Neural progenitor cell (in vitro differentiated cells): ENCODE measurements at regions not wholly inside any gene's neighbourhood (a gene's known extent, or its start where the extent isn't known, plus 50 kb on each side); places are given as distances from the start of the nearest gene placed in this dataset.

Source experiments
- DNase-seq: peaks from one replicate; pipeline ENCODE4 v3.0.0-alpha.2; 2016; ENCODE audit warnings: low spot score
- H2AFZ ChIP-seq: fragments of 200-600 bp; sonication (generic); replicated peaks from 2 replicates; pipeline ENCODE4 v1.6.1; 2016; ENCODE audit warnings: antibody characterized with exemption
- H3F3A ChIP-seq: fragments of 200-600 bp; sonication (generic); 2 replicates; pipeline ENCODE4 v1.6.1; 2016; ENCODE audit warnings: antibody characterized with exemption, low read depth
- H3K27ac ChIP-seq: fragments of 200-600 bp; sonication (generic); 2 replicates; pipeline ENCODE4 v1.5.1; 2016; ENCODE audit warnings: mild to moderate bottlenecking
- H3K27me3 ChIP-seq: fragments of 200-600 bp; sonication (generic); 2 replicates; pipeline ENCODE4 v1.6.1; 2016; ENCODE audit warnings: mild to moderate bottlenecking, moderate library complexity
- H3K36me3 ChIP-seq: fragments of 200-600 bp; sonication (generic); 2 replicates; pipeline ENCODE4 v1.5.1; 2016
- H3K4me1 ChIP-seq: fragments of 200-600 bp; sonication (generic); 2 replicates; pipeline ENCODE4 v1.6.1; 2016; ENCODE audit warnings: mixed run types
- H3K4me2 ChIP-seq: fragments of 200-600 bp; sonication (generic); 2 replicates; pipeline ENCODE4 v1.6.1; 2016
- H3K4me3 ChIP-seq: fragments of 200-600 bp; sonication (generic); 2 replicates; pipeline ENCODE4 v1.5.1; 2016
- H3K79me2 ChIP-seq: fragments of 200-600 bp; sonication (generic); 2 replicates; pipeline ENCODE4 v1.6.1; 2016; ENCODE audit warnings: low read depth
- H3K9ac ChIP-seq: fragments of 200-600 bp; sonication (generic); 2 replicates; pipeline ENCODE4 v1.6.1; 2016
- H3K9me3 ChIP-seq: fragments of 200-600 bp; sonication (generic); 2 replicates; pipeline ENCODE4 v1.5.1; 2016; ENCODE audit warnings: low read depth
- H4K20me1 ChIP-seq: fragments of 200-600 bp; sonication (generic); 2 replicates; pipeline ENCODE4 v1.6.1; 2016; ENCODE audit warnings: low read depth
- H3K27ac Mint-ChIP-seq: 3 replicates; pipeline ENCODE4 v1.8.0; 2021; ENCODE audit warnings: mixed read lengths
- H3K27me3 Mint-ChIP-seq: 2 replicates; pipeline ENCODE4 v1.8.0; 2022; ENCODE audit warnings: low read depth, mild to moderate bottlenecking, inconsistent platforms, moderate library complexity, mixed read lengths; ENCODE audit not compliant: insufficient read depth
- H3K36me3 Mint-ChIP-seq: 3 replicates; pipeline ENCODE4 v1.8.0; 2021; ENCODE audit warnings: mixed read lengths
- H3K4me1 Mint-ChIP-seq: 3 replicates; pipeline ENCODE4 v1.8.0; 2021; ENCODE audit warnings: mixed read lengths
- H3K4me3 Mint-ChIP-seq: 3 replicates; pipeline ENCODE4 v1.8.0; 2021; ENCODE audit warnings: mild to moderate bottlenecking, moderate library complexity, mixed read lengths
- H3K9me3 Mint-ChIP-seq: 3 replicates; pipeline ENCODE4 v1.8.0; 2020; ENCODE audit warnings: mixed read lengths
- EZH2 ChIP-seq: fragments of 200-600 bp; sonication (generic); IDR thresholded peaks from 2 replicates; pipeline ENCODE4 v1.6.1; 2017; ENCODE audit warnings: antibody characterized with exemption, mild to moderate bottlenecking, moderate library complexity
- EZH2phosphoT487 ChIP-seq: fragments of 200-600 bp; sonication (generic); IDR thresholded peaks from 2 replicates; pipeline ENCODE4 v1.6.1; 2017; ENCODE audit warnings: antibody characterized with exemption
- TF ChIP-seq, protein P1 (sequence below): fragments of 200-600 bp; sonication (generic); IDR thresholded peaks from 2 replicates; pipeline ENCODE4 v1.5.1; 2017; ENCODE audit warnings: antibody characterized with exemption, mild to moderate bottlenecking

DNA sequence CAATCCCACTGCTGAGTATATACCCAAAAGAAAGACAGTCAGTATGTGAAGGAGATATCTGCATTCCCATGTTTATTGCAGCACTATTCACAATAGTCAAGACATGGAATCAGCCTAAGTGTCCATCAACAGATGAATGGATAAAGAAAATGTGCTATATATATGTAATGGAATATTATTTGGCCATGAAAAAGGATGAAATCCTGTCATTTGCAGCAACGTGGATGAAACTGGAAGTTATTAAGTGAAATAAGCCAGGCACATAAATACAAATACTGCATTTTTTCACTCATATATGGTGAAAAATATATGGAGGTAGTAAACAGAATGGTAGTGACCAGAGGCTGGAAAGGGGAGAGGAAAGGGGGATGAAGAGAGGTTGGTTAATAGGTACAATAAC, 188.9 kb upstream of the SERP2 start:
- H3K36me3 ChIP-seq, result no peaks in the 10 kb centered on the region
- Mint-ChIP-seq H3K27ac (no peak overlapping the region), H3K9me3 (peaks cover 10% of the 10 kb centered on the region), H3K4me3 (no peak overlapping the region), H3K36me3 (no peaks in the 10 kb centered on the region), H3K27me3 (peaks cover 2% of the 10 kb centered on the region), H3K4me1 (no peaks in the 10 kb centered on the region)
- H3K27ac ChIP-seq, result no peak overlapping the region
- H3F3A ChIP-seq, result no peaks in the 10 kb centered on the region
- no peak overlapping the region for H3K9ac ChIP-seq
- no peaks in the 10 kb centered on the region for H4K20me1 ChIP-seq
- no peak overlapping the region for H2AFZ ChIP-seq
- H3K4me1 ChIP-seq, result no peaks in the 10 kb centered on the region
- H3K4me3 ChIP-seq, result no peak overlapping the region
- no peak overlapping the region for H3K4me2 ChIP-seq
- TF ChIP-seq EZH2phosphoT487 (no peak), EZH2 (no peak)
- TF ChIP-seq, protein P1, sequence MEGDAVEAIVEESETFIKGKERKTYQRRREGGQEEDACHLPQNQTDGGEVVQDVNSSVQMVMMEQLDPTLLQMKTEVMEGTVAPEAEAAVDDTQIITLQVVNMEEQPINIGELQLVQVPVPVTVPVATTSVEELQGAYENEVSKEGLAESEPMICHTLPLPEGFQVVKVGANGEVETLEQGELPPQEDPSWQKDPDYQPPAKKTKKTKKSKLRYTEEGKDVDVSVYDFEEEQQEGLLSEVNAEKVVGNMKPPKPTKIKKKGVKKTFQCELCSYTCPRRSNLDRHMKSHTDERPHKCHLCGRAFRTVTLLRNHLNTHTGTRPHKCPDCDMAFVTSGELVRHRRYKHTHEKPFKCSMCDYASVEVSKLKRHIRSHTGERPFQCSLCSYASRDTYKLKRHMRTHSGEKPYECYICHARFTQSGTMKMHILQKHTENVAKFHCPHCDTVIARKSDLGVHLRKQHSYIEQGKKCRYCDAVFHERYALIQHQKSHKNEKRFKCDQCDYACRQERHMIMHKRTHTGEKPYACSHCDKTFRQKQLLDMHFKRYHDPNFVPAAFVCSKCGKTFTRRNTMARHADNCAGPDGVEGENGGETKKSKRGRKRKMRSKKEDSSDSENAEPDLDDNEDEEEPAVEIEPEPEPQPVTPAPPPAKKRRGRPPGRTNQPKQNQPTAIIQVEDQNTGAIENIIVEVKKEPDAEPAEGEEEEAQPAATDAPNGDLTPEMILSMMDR, result no peak
- DNase-seq, result no peak
- no peaks in the 10 kb centered on the region for H3K9me3 ChIP-seq
- H3K79me2 ChIP-seq, result no peaks in the 10 kb centered on the region
- no peaks in the 10 kb centered on the region for H3K27me3 ChIP-seq

DNA sequence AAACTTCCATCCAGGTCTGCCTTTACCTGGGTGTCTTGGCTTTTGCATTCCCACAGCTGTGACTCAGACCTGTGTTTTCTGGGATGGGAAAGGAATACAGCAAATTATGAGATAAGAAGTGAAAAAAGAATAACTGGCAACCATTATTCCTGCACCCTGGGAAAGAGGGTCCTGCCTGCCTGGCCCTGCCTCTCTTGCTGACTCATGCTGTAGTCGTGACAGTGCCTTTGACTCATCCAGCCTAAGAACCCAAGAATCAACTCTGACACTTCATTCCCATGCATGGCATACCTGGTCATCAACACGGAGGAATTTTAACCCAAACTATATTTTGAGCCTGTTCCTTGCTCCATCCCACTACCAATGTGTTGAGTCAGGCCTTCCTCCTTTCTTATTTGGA, 185.4 kb upstream of the SERP2 start:
- Histone ChIP-seq H3K4me3 (no peak overlapping the region), H3F3A (no peaks in the 10 kb centered on the region), H3K4me1 (peaks cover 4% of the 10 kb centered on the region), H3K9ac (no peak overlapping the region), H4K20me1 (no peaks in the 10 kb centered on the region), H3K4me2 (no peak overlapping the region), H3K27ac (no peak overlapping the region), H3K36me3 (no peaks in the 10 kb centered on the region), H3K79me2 (no peaks in the 10 kb centered on the region), H2AFZ (no peak overlapping the region), H3K27me3 (no peaks in the 10 kb centered on the region), H3K9me3 (no peaks in the 10 kb centered on the region)
- Mint-ChIP-seq H3K4me3 (no peak overlapping the region), H3K4me1 (peaks cover 5% of the 10 kb centered on the region), H3K36me3 (no peaks in the 10 kb centered on the region), H3K27ac (no peak overlapping the region), H3K9me3 (peaks cover 7% of the 10 kb centered on the region), H3K27me3 (peaks cover 2% of the 10 kb centered on the region)
- DNase-seq, result no peak
- TF ChIP-seq EZH2 (no peak), EZH2phosphoT487 (no peak)
- TF ChIP-seq, protein P1, result no peak

DNA sequence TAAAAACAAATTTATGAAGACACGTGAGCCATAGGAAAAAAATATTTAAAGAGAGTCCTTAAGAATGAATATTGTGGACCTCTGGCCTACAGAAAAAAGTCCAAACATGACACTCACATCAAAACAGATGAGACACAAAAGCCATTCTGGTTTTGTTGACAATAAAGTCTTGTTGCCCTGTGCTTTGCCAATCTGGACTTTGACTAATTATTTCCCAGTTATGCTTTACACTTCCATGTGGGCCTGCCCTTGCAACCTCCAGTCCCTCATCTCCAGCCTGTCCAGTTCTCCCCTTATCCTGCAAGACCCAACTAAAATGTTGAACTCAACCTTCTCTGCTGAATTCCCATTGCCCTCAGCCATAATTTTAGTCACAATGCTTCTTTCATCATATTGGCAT, 184.5 kb upstream of the SERP2 start:
- no peak overlapping the region for H2AFZ ChIP-seq
- H3K27ac ChIP-seq, result no peak overlapping the region
- no peaks in the 10 kb centered on the region for H3K79me2 ChIP-seq
- H4K20me1 ChIP-seq, result no peaks in the 10 kb centered on the region
- H3K4me2 ChIP-seq, result no peak overlapping the region
- no peak overlapping the region for H3K4me3 ChIP-seq
- H3K9ac ChIP-seq, result no peak overlapping the region
- Mint-ChIP-seq H3K4me1 (peaks cover 8% of the 10 kb centered on the region), H3K36me3 (no peaks in the 10 kb centered on the region), H3K27me3 (peaks cover 2% of the 10 kb centered on the region), H3K27ac (no peak overlapping the region), H3K4me3 (no peak overlapping the region), H3K9me3 (peaks cover 3% of the 10 kb centered on the region)
- H3K9me3 ChIP-seq, result no peaks in the 10 kb centered on the region
- TF ChIP-seq EZH2, result no peak
- TF ChIP-seq, protein P1, result no peak
- no peak for TF ChIP-seq EZH2phosphoT487
- H3F3A ChIP-seq, result no peaks in the 10 kb centered on the region
- no peak for DNase-seq
- H3K36me3 ChIP-seq, result no peaks in the 10 kb centered on the region
- H3K27me3 ChIP-seq, result no peaks in the 10 kb centered on the region
- H3K4me1 ChIP-seq, result peaks cover 4% of the 10 kb centered on the region

DNA sequence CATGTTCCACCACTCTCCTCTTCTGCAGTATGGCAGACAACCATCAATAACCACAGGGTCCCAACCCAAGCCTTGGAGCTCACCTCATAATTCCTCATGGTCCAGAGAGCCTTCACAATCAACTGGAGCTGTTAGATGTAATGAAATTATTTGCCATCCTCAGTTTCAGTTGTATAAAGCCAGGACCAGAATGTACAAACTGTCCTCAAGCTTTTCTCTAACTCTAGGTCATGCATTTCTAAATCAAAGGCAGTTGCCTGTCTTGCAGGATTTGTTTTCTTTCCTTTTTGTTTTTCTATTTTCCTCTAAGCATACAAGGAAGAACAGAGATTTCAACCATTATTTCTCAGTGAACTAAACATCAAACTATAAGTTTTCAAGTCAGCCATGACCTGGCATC, 182.5 kb upstream of the SERP2 start:
- Mint-ChIP-seq H3K27ac (no peak overlapping the region), H3K9me3 (no peaks in the 10 kb centered on the region), H3K36me3 (no peaks in the 10 kb centered on the region), H3K4me3 (no peak overlapping the region), H3K4me1 (peaks cover 13% of the 10 kb centered on the region), H3K27me3 (peaks cover 5% of the 10 kb centered on the region)
- H3K27ac ChIP-seq, result no peak overlapping the region
- H3K79me2 ChIP-seq, result no peaks in the 10 kb centered on the region
- H3K4me2 ChIP-seq, result no peak overlapping the region
- H3K9me3 ChIP-seq, result no peaks in the 10 kb centered on the region
- no peaks in the 10 kb centered on the region for H3K36me3 ChIP-seq
- no peaks in the 10 kb centered on the region for H4K20me1 ChIP-seq
- DNase-seq, result no peak
- TF ChIP-seq, protein P1, result no peak
- TF ChIP-seq EZH2phosphoT487, result no peak
- H3K4me3 ChIP-seq, result no peak overlapping the region
- H3K9ac ChIP-seq, result no peak overlapping the region
- H2AFZ ChIP-seq, result peak overlapping the region; percentile 58
- H3K27me3 ChIP-seq, result no peaks in the 10 kb centered on the region
- H3F3A ChIP-seq, result no peaks in the 10 kb centered on the region
- H3K4me1 ChIP-seq, result peaks cover 4% of the 10 kb centered on the region
